Suprapubic skin (tissue), 4 donors: ENCODE measurements at regions not wholly inside any gene's neighbourhood (a gene's known extent, or its start where the extent isn't known, plus 50 kb on each side); places are given as distances from the start of the nearest gene placed in this dataset.

Source experiments
- DNase-seq, 2 donors: peaks; one replicate each; pipeline ENCODE4 v3.0.0-alpha.2; 2019; ENCODE audit warnings: low spot score in 2 of 2
- H3K27ac ChIP-seq: fragments of 200-600 bp; sonication (generic); one replicate; pipeline ENCODE4 v1.5.1; 2019
- H3K27me3 ChIP-seq: fragments of 200-600 bp; sonication (generic); one replicate; pipeline ENCODE4 v1.5.1; 2019
- H3K36me3 ChIP-seq: fragments of 200-600 bp; sonication (generic); one replicate; pipeline ENCODE4 v1.5.1; 2019
- H3K4me1 ChIP-seq: fragments of 200-600 bp; sonication (generic); one replicate; pipeline ENCODE4 v1.5.1; 2019
- H3K4me3 ChIP-seq: fragments of 200-600 bp; sonication (generic); one replicate; pipeline ENCODE4 v1.5.1; 2019; ENCODE audit warnings: mild to moderate bottlenecking
- H3K9me3 ChIP-seq: fragments of 200-600 bp; sonication (generic); one replicate; pipeline ENCODE4 v1.5.1; 2019
- CTCF ChIP-seq, 2 donors: fragments of 200-600 bp in 1 of 2; fragments of 450-650 bp in 1 of 2; sonication (generic) in 1 of 2; IDR thresholded peaks; one replicate each; pipeline ENCODE4 v1.5.1; 2016 to 2019; ENCODE audit warnings: antibody characterized with exemption in 2 of 2, mild to moderate bottlenecking in 1 of 2, moderate library complexity in 1 of 2
- EP300 ChIP-seq: sonication (generic); formaldehyde crosslinking; IDR thresholded peaks from one replicate; pipeline ENCODE4 v1.6.1; 2017; ENCODE audit warnings: antibody characterized with exemption
- POLR2A ChIP-seq, 2 donors: fragments of 450-650 bp; IDR thresholded peaks; one replicate each; pipeline ENCODE4 v1.6.1; 2017; ENCODE audit warnings: antibody characterized with exemption in 2 of 2, mild to moderate bottlenecking in 2 of 2, moderate library complexity in 2 of 2
- POLR2AphosphoS5 ChIP-seq, 3 donors: sonication (generic); formaldehyde crosslinking; IDR thresholded peaks; one replicate each; pipeline ENCODE4 v1.6.1; 2017; ENCODE audit warnings: antibody characterized with exemption in 3 of 3
- WGBS: methylation state at CpG from one replicate; pipeline ENCODE4 v1.1.5; 2018; 5-methylcytosine and 5-hydroxymethylcytosine counted together

GRCh38 chr12:46960681-46961080 lies 118.7 kb upstream of the PCED1B start:
- H3K36me3 ChIP-seq, result no peaks in the 10 kb centered on the region
- WGBS, result 91% methylated on average over 4 of the region's 4 CpGs
- H3K27ac ChIP-seq, result no peak overlapping the region
- peaks cover 21% of the 10 kb centered on the region for H3K4me1 ChIP-seq
- H3K9me3 ChIP-seq, result no peaks in the 10 kb centered on the region
- TF ChIP-seq POLR2A (IDR thresholded peaks at IDR 0.05), result no peak
- no peak for TF ChIP-seq EP300
- TF ChIP-seq POLR2AphosphoS5 (IDR thresholded peaks at IDR 0.05), result no peak
- TF ChIP-seq CTCF (IDR thresholded peaks at IDR 0.05), result no peak
- DNase-seq, result no peak
- H3K4me3 ChIP-seq, result no peak overlapping the region
- no peaks in the 10 kb centered on the region for H3K27me3 ChIP-seq

- TF ChIP-seq CTCF (IDR thresholded peaks at IDR 0.05) (no peak), POLR2AphosphoS5 (IDR thresholded peaks at IDR 0.05) (no peak), POLR2A (IDR thresholded peaks at IDR 0.05) (no peak)
- no peak overlapping the region for H3K4me3 ChIP-seq
- no peak for DNase-seq
- H3K27ac ChIP-seq, result no peak overlapping the region
- no peaks in the 10 kb centered on the region for H3K27me3 ChIP-seq
- no peaks in the 10 kb centered on the region for H3K36me3 ChIP-seq
- no peaks in the 10 kb centered on the region for H3K9me3 ChIP-seq
- 92% methylated on average over 1 of the region's 1 CpG for WGBS
- H3K4me1 ChIP-seq, result peaks cover 21% of the 10 kb centered on the region
Observed at GRCh38 chr12:46963191-46963590, 116.2 kb upstream of the PCED1B start.

GRCh38 chr12:46963977-46964971 lies 115.1 kb upstream of the PCED1B start:
- Histone ChIP-seq H3K4me1 (peaks cover 21% of the 10 kb centered on the region), H3K27me3 (no peaks in the 10 kb centered on the region), H3K36me3 (no peaks in the 10 kb centered on the region), H3K27ac (peak overlapping the region; percentile 20), H3K9me3 (no peaks in the 10 kb centered on the region), H3K4me3 (peak overlapping the region; percentile 25)
- no peak for DNase-seq
- WGBS, result 19% methylated on average over 14 of the region's 14 CpGs
- TF ChIP-seq EP300 (no peak), POLR2A (IDR thresholded peaks at IDR 0.05) (no peak), CTCF (IDR thresholded peaks at IDR 0.05) (no peak), POLR2AphosphoS5 (IDR thresholded peaks at IDR 0.05) (no peak)

- Histone ChIP-seq H3K4me1 (peaks cover 21% of the 10 kb centered on the region), H3K9me3 (no peaks in the 10 kb centered on the region), H3K36me3 (no peaks in the 10 kb centered on the region), H3K27me3 (no peaks in the 10 kb centered on the region), H3K27ac (no peak overlapping the region), H3K4me3 (no peak overlapping the region)
- DNase-seq, result no peak
- 78% methylated on average over 2 of the region's 2 CpGs for WGBS
- TF ChIP-seq POLR2A (IDR thresholded peaks at IDR 0.05) (no peak), EP300 (no peak), CTCF (IDR thresholded peaks at IDR 0.05) (no peak), POLR2AphosphoS5 (IDR thresholded peaks at IDR 0.05) (no peak)
Observed at GRCh38 chr12:46965137-46965536, 114.3 kb upstream of the PCED1B start.

- no peak overlapping the region for H3K4me3 ChIP-seq
- no peaks in the 10 kb centered on the region for H3K36me3 ChIP-seq
- DNase-seq, result no peak
- H3K27me3 ChIP-seq, result no peaks in the 10 kb centered on the region
- H3K27ac ChIP-seq, result no peak overlapping the region
- no peak for TF ChIP-seq EP300
- TF ChIP-seq POLR2A (IDR thresholded peaks at IDR 0.05), result no peak
- TF ChIP-seq POLR2AphosphoS5 (IDR thresholded peaks at IDR 0.05), result no peak
- TF ChIP-seq CTCF (IDR thresholded peaks at IDR 0.05), result no peak
- H3K9me3 ChIP-seq, result no peaks in the 10 kb centered on the region
- 88% methylated on average over 4 of the region's 4 CpGs for WGBS
- H3K4me1 ChIP-seq, result peaks cover 21% of the 10 kb centered on the region
Observed at GRCh38 chr12:46965880-46966279, 113.5 kb upstream of the PCED1B start.
